GM23248 (cell line): ENCODE measurements at regions not wholly inside any gene's neighbourhood (a gene's known extent, or its start where the extent isn't known, plus 50 kb on each side); places are given as distances from the start of the nearest gene placed in this dataset.

ENCODE experiments used
- EZH2 ChIP-seq: fragments of 200-600 bp; sonication (generic); IDR thresholded peaks from 2 replicates; pipeline ENCODE4 v1.6.1; 2018; ENCODE audit warnings: antibody characterized with exemption, mild to moderate bottlenecking; ENCODE audit not compliant: insufficient read depth, poor library complexity, severe bottlenecking
- EZH2phosphoT487 ChIP-seq: fragments of 200-600 bp; sonication (generic); IDR thresholded peaks from 2 replicates; pipeline ENCODE4 v1.6.1; 2018; ENCODE audit warnings: antibody characterized with exemption, moderate library complexity, mild to moderate bottlenecking, low read depth; ENCODE audit not compliant: insufficient read depth

DNA sequence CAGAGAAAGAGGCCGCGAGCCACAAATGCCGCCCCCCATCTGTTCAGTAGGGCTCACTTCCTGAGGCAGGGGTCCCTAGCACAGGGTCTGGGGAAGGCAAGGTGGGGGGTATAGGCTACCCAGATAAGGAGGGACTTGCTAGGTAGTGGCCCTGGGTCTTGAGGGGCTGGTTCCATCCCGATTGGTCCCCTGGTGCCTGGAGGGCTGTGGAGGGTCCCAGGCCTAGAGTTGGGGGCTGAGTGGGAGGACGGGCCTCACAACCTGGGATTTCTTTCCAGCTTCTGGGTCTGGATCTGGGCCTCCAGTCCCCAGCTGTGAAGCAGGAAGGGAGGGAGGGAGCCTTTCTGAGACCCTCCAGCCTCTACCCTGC is 75.1 kb upstream of the EN2 start:
- no peak for TF ChIP-seq EZH2
- TF ChIP-seq EZH2phosphoT487: no peak
